Activated T-cell treated with anti-CD3 and anti-CD28 coated beads, Interleukin-2, amount 50 U/mL, for 24 hours (primary cell): ENCODE measurements at regions not wholly inside any gene's neighbourhood (a gene's known extent, or its start where the extent isn't known, plus 50 kb on each side); places are given as distances from the start of the nearest gene placed in this dataset.

Source experiments
- DNase-seq: peaks from one replicate; pipeline ENCODE4 v3.0.0-alpha.2; 2020
- H3K27ac Mint-ChIP-seq: 2 replicates; pipeline ENCODE4 v1.8.0; 2020; ENCODE audit warnings: mild to moderate bottlenecking, mixed read lengths
- H3K27me3 Mint-ChIP-seq: 2 replicates; pipeline ENCODE4 v1.8.0; 2020; ENCODE audit warnings: mixed read lengths
- H3K36me3 Mint-ChIP-seq: 2 replicates; pipeline ENCODE4 v1.8.0; 2020; ENCODE audit warnings: low read depth, mixed read lengths
- H3K4me1 Mint-ChIP-seq: 2 replicates; pipeline ENCODE4 v1.8.0; 2020; ENCODE audit warnings: low read depth, mixed read lengths
- H3K4me3 Mint-ChIP-seq: 2 replicates; pipeline ENCODE4 v1.8.0; 2020; ENCODE audit warnings: mild to moderate bottlenecking, moderate library complexity, mixed read lengths
- H3K9me3 Mint-ChIP-seq: 2 replicates; pipeline ENCODE4 v1.8.0; 2020; ENCODE audit warnings: mixed read lengths

DNA sequence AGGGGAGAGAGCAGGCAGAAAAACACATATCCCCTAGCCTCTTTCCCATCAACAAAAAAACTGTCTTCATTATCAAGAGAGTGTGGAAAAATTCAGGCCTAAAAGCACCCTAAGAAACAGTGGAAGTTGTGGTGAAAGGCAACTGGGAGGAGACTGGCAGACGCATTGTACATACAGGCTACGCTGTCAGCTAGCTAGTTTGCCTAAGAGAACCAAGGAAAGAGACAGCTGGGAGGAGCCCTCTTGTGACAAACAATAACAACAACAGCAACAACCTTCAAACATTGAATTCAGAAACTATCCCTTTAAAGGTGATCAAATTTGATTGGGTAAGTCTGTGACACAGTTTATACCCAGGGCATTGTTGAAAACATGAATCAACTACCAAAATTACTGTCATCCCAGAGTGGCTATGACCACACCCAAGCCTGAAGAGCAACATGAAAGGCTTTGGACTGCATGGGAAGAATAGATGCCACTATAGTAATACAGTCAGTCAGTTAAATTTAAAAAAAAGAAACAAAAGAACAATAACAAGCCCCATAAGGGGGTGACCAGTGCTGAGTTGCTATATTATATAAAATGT, 88.9 kb upstream of the CRIM1 start:
- H3K36me3 Mint-ChIP-seq, result no peaks in the 10 kb centered on the region
- no peak overlapping the region for H3K27ac Mint-ChIP-seq
- peaks cover 15% of the 10 kb centered on the region for H3K4me1 Mint-ChIP-seq
- no peaks in the 10 kb centered on the region for H3K27me3 Mint-ChIP-seq
- H3K4me3 Mint-ChIP-seq, result no peak overlapping the region
- no peak for DNase-seq
- peaks cover 7% of the 10 kb centered on the region for H3K9me3 Mint-ChIP-seq

DNA sequence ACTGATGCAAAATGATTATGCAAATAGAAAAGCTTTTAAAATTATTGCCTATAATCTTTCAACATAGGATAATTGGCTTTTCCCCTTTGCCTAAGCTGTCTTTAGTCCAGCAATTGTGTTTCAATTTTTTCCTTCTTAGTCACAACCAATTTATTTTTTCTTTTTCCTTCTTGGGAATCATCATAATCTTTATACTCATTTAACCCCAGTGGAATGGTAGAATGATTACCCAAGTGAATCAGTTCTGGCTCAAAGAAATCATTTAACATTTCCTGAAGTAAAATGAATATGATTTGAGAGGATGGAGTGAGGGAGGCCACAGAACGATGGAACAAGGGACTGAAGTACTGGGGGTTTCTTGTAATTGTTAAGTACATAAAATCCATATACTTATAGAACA, 93.0 kb upstream of the CRIM1 start:
- Mint-ChIP-seq H3K36me3 (no peaks in the 10 kb centered on the region), H3K4me3 (no peak overlapping the region), H3K4me1 (peaks cover 5% of the 10 kb centered on the region), H3K9me3 (peaks cover 6% of the 10 kb centered on the region), H3K27me3 (peaks cover under 1% of the 10 kb centered on the region), H3K27ac (no peak overlapping the region)
- DNase-seq, result no peak

DNA sequence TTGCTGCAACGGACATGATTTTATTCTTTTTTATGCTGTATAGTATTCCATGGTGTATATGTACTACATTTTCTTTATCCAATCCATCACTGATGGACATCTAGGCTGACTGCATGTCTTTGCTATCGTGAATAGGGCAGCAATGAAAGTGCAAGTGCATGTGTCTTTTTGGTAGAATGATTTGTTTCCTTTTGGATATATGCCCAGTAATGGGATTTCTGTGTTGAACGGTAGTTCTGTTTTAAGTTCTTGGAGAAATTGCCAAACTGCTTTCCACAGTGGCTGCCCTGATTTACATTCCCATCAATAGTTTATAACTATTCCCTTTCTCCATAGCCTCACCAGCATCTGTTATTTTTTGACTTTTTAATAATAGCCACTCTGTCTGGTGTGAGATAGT, 99.7 kb upstream of the CRIM1 start:
- no peak for DNase-seq
- Mint-ChIP-seq H3K9me3 (no peaks in the 10 kb centered on the region), H3K4me1 (no peaks in the 10 kb centered on the region), H3K4me3 (no peak overlapping the region), H3K36me3 (no peaks in the 10 kb centered on the region), H3K27ac (no peak overlapping the region), H3K27me3 (peaks cover 10% of the 10 kb centered on the region)

DNA sequence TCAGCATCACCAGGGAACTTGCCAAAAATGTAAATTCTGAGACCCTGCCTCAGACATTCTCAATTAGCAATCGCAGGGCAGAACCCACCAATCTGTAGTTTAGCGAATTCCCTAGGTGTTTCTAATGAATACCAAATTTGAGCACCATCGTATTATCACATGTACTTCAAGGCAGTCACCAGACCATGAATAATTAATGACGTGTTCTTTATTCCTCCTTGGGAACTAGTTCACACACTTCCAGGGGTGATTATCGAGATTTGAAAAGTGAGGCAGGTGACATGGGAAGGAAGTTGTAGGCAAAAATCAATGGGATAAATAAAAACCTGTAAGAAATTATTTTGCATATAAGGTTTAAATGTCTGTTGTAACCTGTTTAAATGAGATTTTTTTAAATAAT, 102.5 kb upstream of the CRIM1 start:
- peaks cover 7% of the 10 kb centered on the region for H3K9me3 Mint-ChIP-seq
- no peak overlapping the region for H3K27ac Mint-ChIP-seq
- H3K27me3 Mint-ChIP-seq, result peaks cover 10% of the 10 kb centered on the region
- no peak overlapping the region for H3K4me3 Mint-ChIP-seq
- no peak for DNase-seq
- no peaks in the 10 kb centered on the region for H3K36me3 Mint-ChIP-seq
- H3K4me1 Mint-ChIP-seq, result peaks cover 11% of the 10 kb centered on the region

DNA sequence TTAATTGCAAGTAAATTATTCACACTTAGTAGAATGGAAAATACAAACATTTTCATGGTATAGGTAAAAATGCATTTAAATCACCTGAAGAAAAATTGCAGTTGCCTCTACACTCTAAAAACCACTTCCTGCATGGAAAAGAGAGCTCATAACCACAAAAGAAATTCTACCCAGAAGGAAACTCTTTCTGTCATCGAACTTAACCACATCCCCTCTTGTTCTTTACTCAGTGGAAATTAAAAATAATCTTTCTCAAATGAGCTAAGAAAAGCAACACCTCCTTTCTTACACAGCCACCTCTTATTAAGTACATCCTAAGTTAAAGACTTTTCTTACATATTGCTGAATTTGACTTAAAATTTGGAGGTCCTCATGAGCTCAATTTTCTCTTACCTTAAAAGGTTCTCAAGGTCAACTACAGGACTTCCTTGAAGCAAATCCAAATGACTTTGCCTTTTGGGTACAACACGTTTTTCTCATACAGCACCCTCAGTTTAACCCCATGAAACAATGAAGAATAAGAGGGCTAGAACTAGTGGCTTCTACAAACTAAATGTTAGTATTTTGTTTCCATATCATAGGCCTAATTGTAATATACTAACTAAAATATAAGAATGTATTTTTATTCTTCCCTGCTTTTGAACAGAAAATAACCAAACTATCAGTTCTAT, 109.1 kb upstream of the CRIM1 start:
- Mint-ChIP-seq H3K4me3 (peak overlapping the region; percentile 48), H3K27me3 (no peaks in the 10 kb centered on the region), H3K27ac (peak overlapping the region; percentile 91), H3K9me3 (peaks cover 9% of the 10 kb centered on the region), H3K4me1 (peaks cover 72% of the 10 kb centered on the region), H3K36me3 (no peaks in the 10 kb centered on the region)
- DNase-seq, result no peak

DNA sequence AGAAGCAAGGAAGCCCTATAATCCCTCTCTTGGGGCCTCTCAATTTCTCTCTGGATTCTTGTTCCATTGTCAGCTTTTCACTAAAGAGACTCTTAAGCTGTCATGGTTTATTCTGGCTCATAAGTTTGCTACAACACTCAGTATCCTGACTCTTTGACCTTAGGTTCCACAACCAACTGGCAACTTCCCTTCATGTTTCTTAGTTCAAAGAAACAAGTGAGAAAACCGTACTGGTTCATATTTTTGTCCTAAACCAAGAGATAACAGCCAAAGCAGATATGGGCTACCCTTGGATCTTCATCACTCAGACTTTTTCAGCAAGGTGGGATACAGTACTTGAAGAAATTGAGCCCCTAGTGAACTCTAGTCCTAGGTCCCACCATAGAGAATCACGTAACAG, 109.9 kb upstream of the CRIM1 start:
- H3K4me1 Mint-ChIP-seq, result peaks cover 80% of the 10 kb centered on the region
- peak overlapping the region; percentile 73 for H3K27ac Mint-ChIP-seq
- H3K27me3 Mint-ChIP-seq, result no peaks in the 10 kb centered on the region
- peaks cover 9% of the 10 kb centered on the region for H3K9me3 Mint-ChIP-seq
- no peak overlapping the region for H3K4me3 Mint-ChIP-seq
- no peaks in the 10 kb centered on the region for H3K36me3 Mint-ChIP-seq
- no peak for DNase-seq

DNA sequence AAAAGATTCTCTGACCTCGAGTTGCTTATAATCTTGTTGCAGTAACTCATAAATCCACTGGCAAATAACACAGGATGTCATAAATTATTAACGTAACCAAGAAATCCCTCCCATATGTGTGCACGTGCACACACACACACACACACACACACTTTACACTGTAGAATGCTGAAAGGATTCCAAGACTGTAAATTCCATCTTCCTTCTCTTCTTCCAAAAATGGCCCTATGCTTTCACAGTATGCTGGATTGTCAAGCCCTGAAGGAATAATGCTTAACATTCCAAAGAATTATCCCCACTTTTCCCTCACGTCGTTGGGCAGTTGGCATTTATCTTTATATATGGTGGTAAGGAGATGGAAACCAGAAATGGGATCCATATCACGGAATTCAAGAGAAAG, 117.5 kb upstream of the CRIM1 start:
- Mint-ChIP-seq H3K27me3 (peaks cover 4% of the 10 kb centered on the region), H3K9me3 (peaks cover 9% of the 10 kb centered on the region), H3K4me3 (no peak overlapping the region), H3K4me1 (peaks cover 51% of the 10 kb centered on the region), H3K27ac (no peak overlapping the region), H3K36me3 (peaks cover 3% of the 10 kb centered on the region)
- no peak for DNase-seq

DNA sequence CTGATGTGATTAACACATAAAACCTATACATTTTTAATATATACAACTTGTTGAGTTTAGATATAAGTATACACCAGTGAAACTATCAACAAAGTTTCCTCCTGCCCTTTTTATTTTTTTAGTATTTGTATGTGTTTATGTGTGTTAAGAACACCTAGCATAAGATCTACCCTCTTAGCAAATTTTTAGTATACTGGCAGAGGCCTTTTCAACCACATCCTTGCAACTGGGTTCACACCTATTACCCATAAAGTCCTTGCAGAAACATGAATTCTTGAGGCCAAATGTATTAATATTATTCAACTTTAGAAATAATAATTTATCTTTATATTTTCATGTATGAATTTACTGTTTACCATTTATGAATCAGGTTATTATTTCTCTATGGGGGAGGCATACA, 119.7 kb upstream of the CRIM1 start:
- Mint-ChIP-seq H3K36me3 (peaks cover 3% of the 10 kb centered on the region), H3K4me3 (no peak overlapping the region), H3K4me1 (peaks cover 30% of the 10 kb centered on the region), H3K9me3 (peaks cover 9% of the 10 kb centered on the region), H3K27ac (no peak overlapping the region), H3K27me3 (peaks cover 4% of the 10 kb centered on the region)
- DNase-seq, result no peak

DNA sequence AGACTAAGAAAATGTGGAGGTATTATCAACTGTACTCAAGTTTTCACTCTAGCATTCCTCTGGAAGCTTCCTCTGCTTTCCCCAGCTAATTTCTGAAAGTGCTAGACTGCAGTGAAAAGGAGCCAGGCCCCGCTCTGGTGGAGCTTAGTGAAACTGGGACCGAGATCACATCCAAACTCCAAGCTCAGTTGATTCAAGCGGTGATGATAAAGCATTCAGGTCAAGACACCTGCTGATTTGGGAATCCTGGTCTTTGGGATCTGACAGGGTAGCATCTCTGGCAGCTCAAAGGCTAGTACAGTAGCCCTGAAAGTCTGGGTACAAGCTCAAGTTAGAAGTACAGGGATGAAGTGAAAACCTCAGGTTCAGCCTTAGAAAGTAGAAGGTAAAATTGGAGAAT, 120.2 kb upstream of the CRIM1 start:
- peaks cover 3% of the 10 kb centered on the region for H3K36me3 Mint-ChIP-seq
- peaks cover 4% of the 10 kb centered on the region for H3K27me3 Mint-ChIP-seq
- no peak overlapping the region for H3K4me3 Mint-ChIP-seq
- peaks cover 27% of the 10 kb centered on the region for H3K4me1 Mint-ChIP-seq
- H3K9me3 Mint-ChIP-seq, result peaks cover 9% of the 10 kb centered on the region
- H3K27ac Mint-ChIP-seq, result no peak overlapping the region
- DNase-seq, result no peak

DNA sequence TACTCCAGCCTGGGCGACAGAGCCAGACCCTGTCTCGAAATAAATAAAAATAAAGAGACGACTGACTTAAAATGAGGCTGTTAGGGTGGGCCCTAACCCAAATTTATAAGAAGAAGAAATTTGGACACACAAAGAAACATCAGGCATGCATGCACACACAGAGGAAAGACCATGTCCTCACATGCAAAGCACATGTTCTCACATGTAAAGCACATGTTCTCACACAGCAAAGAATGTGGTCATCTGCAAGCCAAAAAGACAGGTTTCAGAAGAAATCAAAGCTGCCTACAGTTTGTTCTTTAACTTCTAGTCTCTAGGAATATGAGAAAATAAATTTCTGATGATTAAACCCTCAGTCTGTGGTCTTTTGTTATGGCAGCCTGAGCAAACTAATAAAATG, 132.3 kb upstream of the CRIM1 start:
- Mint-ChIP-seq H3K27me3 (no peaks in the 10 kb centered on the region), H3K36me3 (no peaks in the 10 kb centered on the region), H3K9me3 (no peaks in the 10 kb centered on the region), H3K4me3 (no peak overlapping the region), H3K27ac (no peak overlapping the region), H3K4me1 (no peaks in the 10 kb centered on the region)
- no peak for DNase-seq

DNA sequence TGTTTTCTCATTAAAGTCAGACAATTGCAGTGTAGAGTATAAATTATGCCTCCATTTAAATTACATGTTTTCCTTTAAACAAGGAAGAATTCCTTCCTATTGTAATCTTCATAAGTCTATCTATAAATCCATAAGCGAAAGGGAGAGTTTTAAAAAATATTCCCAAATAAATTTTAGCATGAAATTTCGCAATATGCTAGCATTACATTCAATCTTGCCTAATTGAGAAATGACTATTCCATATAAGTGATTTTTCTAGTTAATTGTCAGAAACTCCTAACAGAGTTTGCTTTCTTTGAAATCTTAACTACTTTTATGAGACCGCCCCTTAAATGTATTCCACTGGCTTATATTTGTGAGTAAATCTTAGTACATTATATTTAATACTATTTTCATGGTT, 133.1 kb upstream of the CRIM1 start:
- no peaks in the 10 kb centered on the region for H3K36me3 Mint-ChIP-seq
- H3K9me3 Mint-ChIP-seq, result no peaks in the 10 kb centered on the region
- H3K27me3 Mint-ChIP-seq, result no peaks in the 10 kb centered on the region
- H3K4me1 Mint-ChIP-seq, result no peaks in the 10 kb centered on the region
- H3K27ac Mint-ChIP-seq, result no peak overlapping the region
- no peak for DNase-seq
- H3K4me3 Mint-ChIP-seq, result no peak overlapping the region

DNA sequence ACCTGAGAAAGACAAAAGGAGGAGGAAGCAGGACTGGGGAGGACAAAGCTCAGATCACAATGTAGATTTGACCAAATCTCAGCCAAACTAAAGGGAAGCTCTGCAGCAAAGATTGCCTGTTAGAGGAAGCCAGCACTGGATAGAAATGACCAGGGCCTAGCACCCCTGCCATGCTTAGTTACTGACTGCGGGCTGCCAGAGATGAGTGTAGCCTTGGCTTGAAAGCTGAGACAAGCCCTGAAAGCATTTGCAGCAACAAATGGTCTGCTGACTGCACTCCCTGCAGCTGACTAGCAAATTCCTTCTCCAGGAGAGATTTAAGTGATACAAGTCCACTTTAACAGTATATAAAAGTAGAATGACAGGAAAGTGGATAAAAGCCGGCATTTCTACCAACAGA, 140.9 kb upstream of the CRIM1 start:
- Mint-ChIP-seq H3K4me3 (no peak overlapping the region), H3K27me3 (no peaks in the 10 kb centered on the region), H3K36me3 (no peaks in the 10 kb centered on the region), H3K9me3 (no peaks in the 10 kb centered on the region), H3K4me1 (no peaks in the 10 kb centered on the region), H3K27ac (no peak overlapping the region)
- no peak for DNase-seq

DNA sequence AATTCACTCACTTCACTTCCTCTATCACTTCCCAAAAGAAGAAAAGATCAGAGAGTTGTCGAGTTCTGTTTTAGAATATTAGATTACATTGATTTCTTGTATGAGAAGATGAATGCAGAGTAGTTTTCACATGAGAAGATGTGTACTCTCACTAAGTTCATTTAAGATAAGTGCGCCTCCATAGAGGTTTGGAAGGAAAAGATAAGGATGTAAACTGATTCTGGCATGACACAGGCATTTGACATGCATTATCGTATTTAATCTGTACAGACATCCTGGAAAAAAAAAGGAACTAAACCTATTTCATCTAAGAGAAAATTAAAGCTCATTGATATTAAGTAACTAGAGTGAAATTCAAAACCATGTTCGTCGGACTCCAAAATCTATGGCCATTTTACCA, 152.2 kb upstream of the CRIM1 start:
- Mint-ChIP-seq H3K36me3 (no peaks in the 10 kb centered on the region), H3K27me3 (no peaks in the 10 kb centered on the region), H3K27ac (no peak overlapping the region), H3K4me3 (no peak overlapping the region), H3K9me3 (peaks cover 24% of the 10 kb centered on the region), H3K4me1 (no peaks in the 10 kb centered on the region)
- no peak for DNase-seq

DNA sequence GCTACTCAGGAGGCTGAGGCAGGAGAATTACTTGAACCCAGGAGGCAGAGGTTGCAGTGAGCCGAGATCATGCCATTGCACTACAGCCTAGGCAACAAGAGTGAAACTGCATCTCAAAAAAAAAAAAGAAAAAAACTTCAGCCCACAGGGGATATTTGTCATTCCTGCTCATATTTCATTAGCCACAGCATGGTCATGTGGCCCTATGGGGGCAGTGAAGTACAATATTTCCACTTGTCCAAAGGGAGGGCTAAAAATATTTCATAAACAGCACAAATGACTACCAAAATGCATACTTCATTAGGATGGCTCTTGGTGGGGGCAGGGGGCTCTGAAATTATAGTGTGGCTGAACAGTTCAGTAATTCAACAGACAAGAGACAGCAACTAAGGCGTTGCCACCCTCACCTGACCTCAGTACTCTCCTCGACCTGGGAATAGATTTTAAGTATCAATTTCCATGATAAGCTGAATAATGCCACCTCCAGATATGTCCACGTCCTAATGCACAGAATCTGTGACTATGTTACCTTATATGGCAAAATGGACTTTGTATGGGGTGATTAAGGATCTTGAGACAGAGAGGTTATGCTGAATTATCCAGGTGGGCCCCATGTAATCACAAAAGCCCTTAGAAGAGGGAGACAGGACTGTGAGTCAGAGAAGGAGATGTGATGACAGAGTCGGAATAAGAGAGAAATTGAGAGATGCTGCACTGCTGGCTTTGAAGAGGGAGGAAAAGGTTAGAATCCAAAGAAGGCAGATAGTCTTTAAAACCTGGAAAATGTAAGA, 158.2 kb upstream of the CRIM1 start:
- no peak overlapping the region for H3K4me3 Mint-ChIP-seq
- DNase-seq, result no peak
- no peaks in the 10 kb centered on the region for H3K27me3 Mint-ChIP-seq
- H3K4me1 Mint-ChIP-seq, result no peaks in the 10 kb centered on the region
- H3K36me3 Mint-ChIP-seq, result no peaks in the 10 kb centered on the region
- no peak overlapping the region for H3K27ac Mint-ChIP-seq
- peaks cover 23% of the 10 kb centered on the region for H3K9me3 Mint-ChIP-seq

DNA sequence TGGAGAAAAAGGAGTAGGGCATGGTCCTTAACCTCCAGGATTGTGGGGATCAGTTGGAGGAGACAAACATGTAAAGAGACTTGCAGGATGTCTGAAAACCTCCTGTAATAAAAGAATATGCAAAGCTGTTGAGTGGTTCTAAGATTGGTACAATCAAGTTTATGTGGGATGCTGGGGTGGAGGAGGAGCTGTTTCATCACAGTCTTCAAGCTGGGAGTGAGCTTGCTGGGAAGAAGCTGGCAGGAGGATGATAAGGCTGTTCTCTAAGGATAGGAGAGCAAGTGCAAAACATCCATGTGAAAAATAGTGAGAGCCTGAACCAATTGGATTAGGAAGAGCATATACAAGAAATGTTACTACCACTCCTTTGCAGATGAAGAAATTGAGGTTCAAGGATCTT, 161.9 kb upstream of the CRIM1 start:
- Mint-ChIP-seq H3K4me3 (no peak overlapping the region), H3K27me3 (no peaks in the 10 kb centered on the region), H3K36me3 (no peaks in the 10 kb centered on the region), H3K4me1 (no peaks in the 10 kb centered on the region), H3K9me3 (no peaks in the 10 kb centered on the region), H3K27ac (no peak overlapping the region)
- no peak for DNase-seq
